GM12891 (cell line): ENCODE measurements at regions not wholly inside any gene's neighbourhood (a gene's known extent, or its start where the extent isn't known, plus 50 kb on each side); places are given as distances from the start of the nearest gene placed in this dataset.

Experiments
- PAX5 ChIP-seq: IDR thresholded peaks from 2 replicates; pipeline ENCODE4 v1.6.1; 2011; ENCODE audit warnings: low read length, moderate library complexity, mild to moderate bottlenecking; ENCODE audit not compliant: insufficient read depth, severe bottlenecking
- POLR2A ChIP-seq: IDR thresholded peaks from 2 replicates; pipeline ENCODE4 v1.6.1; 2011; ENCODE audit warnings: low read depth, low read length, control low read depth
- POLR2AphosphoS5 ChIP-seq: IDR thresholded peaks from 2 replicates; pipeline ENCODE4 v1.6.1; 2011; ENCODE audit warnings: low read depth, low read length, control low read depth
- POU2F2 ChIP-seq: IDR thresholded peaks from 2 replicates; pipeline ENCODE4 v1.6.1; 2011; ENCODE audit warnings: low read depth, mild to moderate bottlenecking, control low read depth, low read length, moderate library complexity
- SPI1 ChIP-seq: IDR thresholded peaks from 2 replicates; pipeline ENCODE4 v1.6.1; 2011; ENCODE audit warnings: low read depth, low read length, control low read depth
- TAF1 ChIP-seq: IDR thresholded peaks from 2 replicates; pipeline ENCODE4 v1.6.1; 2011; ENCODE audit warnings: low read depth, low read length, control low read depth

- no peak for TF ChIP-seq POLR2A
- TF ChIP-seq POLR2AphosphoS5: no peak
- no peak for TF ChIP-seq TAF1
- TF ChIP-seq SPI1: no peak
- no peak for TF ChIP-seq PAX5
- no peak for TF ChIP-seq POU2F2
Measured at GRCh38 chr13:97542102-97542685, 108.2 kb downstream of the RAP2A start.
